Cardiac muscle cell (in vitro differentiated cells and primary cell): ENCODE measurements at regions not wholly inside any gene's neighbourhood (a gene's known extent, or its start where the extent isn't known, plus 50 kb on each side); places are given as distances from the start of the nearest gene placed in this dataset.

Experiments used
- DNase-seq, 2 donors: peaks; one replicate each; pipeline versions ENCODE4 v3.0.0 to v3.0.0-alpha.2; 2010 to 2017; ENCODE audit warnings: low read depth in 1 of 2, low spot score in 1 of 2
- H3K27ac ChIP-seq: fragments of 200-600 bp; sonication (generic); 2 replicates; pipeline ENCODE4 v1.5.1; 2016
- H3K27me3 ChIP-seq: fragments of 200-600 bp; sonication (generic); 2 replicates; pipeline ENCODE4 v1.6.0; 2016; ENCODE audit warnings: control low read depth
- H3K36me3 ChIP-seq: fragments of 200-600 bp; sonication (generic); 2 replicates; pipeline ENCODE4 v1.5.1; 2016; ENCODE audit warnings: control low read depth
- H3K4me1 ChIP-seq: fragments of 200-600 bp; sonication (generic); 2 replicates; pipeline ENCODE4 v1.8.1; 2017; ENCODE audit warnings: low read depth, mild to moderate bottlenecking, mixed run types
- H3K4me3 ChIP-seq: fragments of 200-600 bp; sonication (generic); 2 replicates; pipeline ENCODE4 v1.5.1; 2016; ENCODE audit warnings: mild to moderate bottlenecking
- H3K9me3 ChIP-seq: fragments of 200-600 bp; sonication (generic); 2 replicates; pipeline ENCODE4 v1.5.1; 2017; ENCODE audit warnings: low read depth, mild to moderate bottlenecking, control low read depth
- CTCF ChIP-seq: IDR thresholded peaks from 2 replicates; pipeline ENCODE4 v1.5.1; 2012; ENCODE audit warnings: low read depth, mild to moderate bottlenecking, low read length

DNA sequence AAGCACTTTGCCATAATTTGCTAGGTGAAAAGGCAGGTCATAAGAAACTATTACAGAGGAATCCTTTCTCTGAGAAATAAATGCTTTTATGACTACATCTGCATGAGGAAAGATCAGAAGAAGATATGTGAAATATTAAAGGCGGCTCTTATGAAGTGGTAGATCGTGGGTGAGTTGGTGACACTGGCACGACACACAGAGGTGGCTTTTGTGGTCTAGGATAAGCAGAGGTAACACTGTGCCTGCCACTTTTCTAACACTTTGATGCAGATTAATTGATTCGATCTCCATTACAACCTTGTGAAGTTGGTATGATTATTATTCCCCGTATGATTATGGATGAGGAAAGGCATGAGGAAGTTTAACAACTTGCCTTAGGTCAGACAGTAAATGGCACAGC is 60.0 kb upstream of the ELK3 start:
- no peaks in the 10 kb centered on the region for H3K9me3 ChIP-seq
- H3K4me1 ChIP-seq, result no peaks in the 10 kb centered on the region

DNA sequence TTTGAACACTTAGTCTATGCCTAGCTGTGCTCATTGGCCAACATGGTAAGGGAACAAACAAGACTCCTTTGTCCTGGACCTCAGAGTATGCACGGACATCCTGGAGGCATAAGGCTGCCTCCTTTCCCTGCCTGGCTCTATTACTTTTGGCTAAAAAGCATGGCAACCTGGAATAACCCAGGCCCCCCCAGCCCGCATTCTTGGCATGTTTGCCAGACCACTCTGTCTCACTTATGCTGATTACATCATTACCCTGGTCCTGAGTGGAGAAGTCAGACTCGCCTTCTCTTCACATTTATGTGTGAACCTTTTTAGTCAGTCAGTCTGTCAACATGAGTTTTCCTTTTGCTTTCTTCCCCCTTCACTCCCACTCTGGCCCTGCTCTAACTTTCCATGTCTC is 58.0 kb upstream of the ELK3 start:
- no peaks in the 10 kb centered on the region for H3K9me3 ChIP-seq
- H3K27ac ChIP-seq, result no peak overlapping the region
- H3K4me1 ChIP-seq, result no peaks in the 10 kb centered on the region
- H3K4me3 ChIP-seq, result no peak overlapping the region
- no peaks in the 10 kb centered on the region for H3K36me3 ChIP-seq
- DNase-seq, result peak; percentile 3 to 88
- TF ChIP-seq CTCF, result no peak
- H3K27me3 ChIP-seq, result no peaks in the 10 kb centered on the region

More for the DNA sequence above, 60.0 kb upstream of the ELK3 start:
- TF ChIP-seq CTCF, result no peak
- no peak for DNase-seq
- no peaks in the 10 kb centered on the region for H3K36me3 ChIP-seq
- H3K27ac ChIP-seq, result no peak overlapping the region
- no peak overlapping the region for H3K4me3 ChIP-seq
- H3K27me3 ChIP-seq, result no peaks in the 10 kb centered on the region

GRCh38 chr12:96136725-96137378 is 57.3 kb upstream of the ELK3 start:
- no peaks in the 10 kb centered on the region for H3K36me3 ChIP-seq
- H3K27me3 ChIP-seq, result no peaks in the 10 kb centered on the region
- no peak overlapping the region for H3K27ac ChIP-seq
- no peak for DNase-seq
- no peaks in the 10 kb centered on the region for H3K9me3 ChIP-seq
- no peak for TF ChIP-seq CTCF
- no peaks in the 10 kb centered on the region for H3K4me1 ChIP-seq
- no peak overlapping the region for H3K4me3 ChIP-seq

DNA sequence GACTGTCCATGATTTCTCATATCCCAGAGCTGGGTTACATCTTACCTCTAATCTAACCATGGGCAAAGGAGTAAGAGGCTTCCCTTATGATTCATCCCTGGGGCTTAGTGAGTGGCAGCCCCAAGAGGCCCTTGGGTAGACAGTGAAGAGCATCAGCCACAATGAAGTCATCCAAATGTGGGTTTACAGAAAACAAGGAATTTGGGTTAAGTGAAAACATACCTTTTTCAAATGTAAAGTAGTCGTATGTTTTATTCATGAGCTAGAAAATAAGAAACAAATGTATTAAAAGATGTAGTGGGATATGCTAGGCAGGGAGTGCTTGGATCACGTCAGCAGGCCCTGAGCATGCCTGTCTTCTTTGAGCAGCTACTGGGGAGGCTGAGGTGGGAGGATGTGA is 54.0 kb upstream of the ELK3 start:
- Histone ChIP-seq H3K4me1 (no peaks in the 10 kb centered on the region), H3K4me3 (no peak overlapping the region), H3K27me3 (no peaks in the 10 kb centered on the region), H3K36me3 (no peaks in the 10 kb centered on the region), H3K9me3 (no peaks in the 10 kb centered on the region), H3K27ac (no peak overlapping the region)
- DNase-seq, result peak in 1 of 2 donors; percentile 46
- TF ChIP-seq CTCF, result no peak

DNA sequence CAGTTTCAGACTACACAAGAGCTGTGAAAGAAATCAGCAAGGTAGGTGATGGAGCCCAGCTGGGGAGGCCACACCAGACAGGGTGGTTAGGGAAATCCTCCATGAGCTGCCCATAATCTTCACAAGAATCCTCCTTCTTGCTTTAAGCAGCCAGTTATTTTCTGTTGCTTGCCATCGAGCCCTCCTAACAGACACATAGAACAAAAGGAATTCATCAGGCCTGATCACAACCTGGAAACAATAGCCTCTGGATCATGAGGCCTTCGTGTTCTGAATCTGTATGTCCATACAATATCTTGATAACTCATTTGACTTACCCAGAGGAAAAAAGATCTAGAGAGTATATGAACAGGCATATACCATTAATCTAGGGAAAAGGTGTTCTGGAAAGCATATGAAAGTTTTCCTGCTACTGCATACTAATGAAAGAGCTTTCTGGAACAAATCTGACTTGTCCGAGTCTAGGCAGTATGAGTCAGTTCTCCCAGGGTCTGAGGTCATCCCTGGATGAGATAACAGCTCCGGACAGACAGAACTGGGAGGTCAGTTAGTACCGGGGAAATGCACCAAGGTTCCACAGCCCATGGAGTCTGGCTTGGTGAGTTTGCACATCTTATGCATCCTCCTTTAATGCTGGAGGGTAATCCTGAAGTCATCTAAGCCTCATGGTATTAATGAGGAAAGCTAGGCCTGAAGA is 52.8 kb upstream of the ELK3 start:
- H3K9me3 ChIP-seq, result no peaks in the 10 kb centered on the region
- peak in 1 of 2 donors; percentile 74 for DNase-seq
- H3K4me3 ChIP-seq, result no peak overlapping the region
- no peak for TF ChIP-seq CTCF
- no peaks in the 10 kb centered on the region for H3K27me3 ChIP-seq
- no peaks in the 10 kb centered on the region for H3K4me1 ChIP-seq
- no peak overlapping the region for H3K27ac ChIP-seq
- H3K36me3 ChIP-seq, result no peaks in the 10 kb centered on the region
